Fibroblast of lung (primary cell): ENCODE measurements at regions not wholly inside any gene's neighbourhood (a gene's known extent, or its start where the extent isn't known, plus 50 kb on each side); places are given as distances from the start of the nearest gene placed in this dataset.

Source experiments
- DNase-seq, 2 donors: peaks; one replicate each; pipeline versions ENCODE4 v3.0.0 to v3.0.0-alpha.2; 2010; ENCODE audit warnings: low read depth in 2 of 2
- H2AFZ ChIP-seq: 2 replicates; pipeline ENCODE4 v1.5.1; 2012; ENCODE audit warnings: low read length, control low read depth, inconsistent platforms
- H3K27ac ChIP-seq: 2 replicates; pipeline ENCODE4 v1.5.1; 2011; ENCODE audit warnings: low read length, control low read depth; ENCODE audit not compliant: insufficient read depth
- H3K27me3 ChIP-seq: 2 replicates; pipeline ENCODE4 v1.5.1; 2011; ENCODE audit warnings: mild to moderate bottlenecking, low read length; ENCODE audit not compliant: control insufficient read depth, insufficient read depth
- H3K36me3 ChIP-seq: 2 replicates; pipeline ENCODE4 v1.5.1; 2011; ENCODE audit warnings: low read length; ENCODE audit not compliant: control insufficient read depth, insufficient read depth
- H3K4me1 ChIP-seq: 2 replicates; pipeline ENCODE4 v1.5.1; 2011; ENCODE audit warnings: low read length; ENCODE audit not compliant: control insufficient read depth, insufficient read depth; ENCODE audit errors: extremely low read depth
- H3K4me2 ChIP-seq: 2 replicates; pipeline ENCODE4 v1.5.1; 2011; ENCODE audit warnings: low read length, control low read depth; ENCODE audit not compliant: insufficient read depth; ENCODE audit errors: extremely low read depth
- H3K4me3 ChIP-seq, 4 experiments: fragments of 200-600 bp in 1 of 4; sonication (generic) in 1 of 4; replicated peaks in 1 of 4; 2 replicates each; pipeline ENCODE4 v1.5.1; 2011 to 2016; ENCODE audit warnings: low read length in 4 of 4, low read depth in 3 of 4, mild to moderate bottlenecking in 3 of 4, control low read depth in 2 of 4, inconsistent platforms in 1 of 4, mixed read lengths in 1 of 4; ENCODE audit not compliant: insufficient read depth in 1 of 4; ENCODE audit errors: control extremely low read depth in 1 of 4
- H3K79me2 ChIP-seq: 2 replicates; pipeline ENCODE4 v1.5.1; 2012; ENCODE audit warnings: mild to moderate bottlenecking, low read length, inconsistent platforms; ENCODE audit not compliant: control insufficient read depth, insufficient read depth
- H3K9ac ChIP-seq: 2 replicates; pipeline ENCODE4 v1.5.1; 2011; ENCODE audit warnings: mild to moderate bottlenecking, low read length, control low read depth; ENCODE audit not compliant: insufficient read depth
- H3K9me3 ChIP-seq: 2 replicates; pipeline ENCODE4 v1.5.1; 2012; ENCODE audit warnings: low read depth, low read length; ENCODE audit not compliant: control insufficient read depth, insufficient read depth
- H4K20me1 ChIP-seq: 2 replicates; pipeline ENCODE4 v1.5.1; 2011; ENCODE audit warnings: low read length; ENCODE audit not compliant: control insufficient read depth, insufficient read depth; ENCODE audit errors: extremely low read depth
- EZH2 ChIP-seq: IDR thresholded peaks from 2 replicates; pipeline ENCODE4 v1.5.1; 2012; ENCODE audit warnings: low read length, control low read depth, mild to moderate bottlenecking; ENCODE audit errors: missing control alignments
- TF ChIP-seq, protein P1 (sequence below), 2 donors: IDR thresholded peaks in 1 of 2; conservative IDR thresholded peaks in 1 of 2; 1 replicate in 1 of 2; 2 replicates in 1 of 2; pipeline ENCODE4 v1.5.1; 2011 to 2012; ENCODE audit warnings: low read length in 2 of 2, control low read depth in 1 of 2, inconsistent platforms in 1 of 2, low read depth in 1 of 2, mild to moderate bottlenecking in 1 of 2

DNA sequence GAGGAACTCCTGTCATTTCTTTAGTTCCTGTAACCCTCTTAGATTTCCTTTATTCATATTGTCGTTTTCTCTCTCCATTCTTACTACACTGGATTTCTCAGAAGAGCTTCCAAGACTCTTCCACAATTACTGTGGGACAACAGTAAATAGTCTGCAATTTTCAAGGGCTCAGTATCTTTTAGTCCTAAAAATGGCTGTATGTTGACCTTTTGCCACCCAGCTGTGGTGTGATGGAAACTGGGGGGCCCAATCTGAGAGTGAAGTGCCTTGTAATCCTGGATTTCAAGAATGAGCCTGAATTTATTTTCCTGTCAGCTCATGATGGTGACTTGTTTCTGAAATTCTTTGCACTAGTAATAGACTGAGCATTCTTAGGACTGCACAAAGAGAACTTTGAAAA is 277.6 kb upstream of the RASGRP1 start:
- H3K36me3 ChIP-seq, result no peaks in the 10 kb centered on the region
- no peak overlapping the region for H3K27ac ChIP-seq
- H3K79me2 ChIP-seq, result no peaks in the 10 kb centered on the region
- H3K27me3 ChIP-seq, result no peaks in the 10 kb centered on the region
- H3K4me1 ChIP-seq, result peaks cover 8% of the 10 kb centered on the region
- no peak overlapping the region for H2AFZ ChIP-seq
- DNase-seq, result no peak
- no peak overlapping the region for H3K4me2 ChIP-seq
- H4K20me1 ChIP-seq, result no peaks in the 10 kb centered on the region
- no peaks in the 10 kb centered on the region for H3K9me3 ChIP-seq
- H3K9ac ChIP-seq, result no peak overlapping the region
- H3K4me3 ChIP-seq, result no peak overlapping the region
- TF ChIP-seq, protein P1, sequence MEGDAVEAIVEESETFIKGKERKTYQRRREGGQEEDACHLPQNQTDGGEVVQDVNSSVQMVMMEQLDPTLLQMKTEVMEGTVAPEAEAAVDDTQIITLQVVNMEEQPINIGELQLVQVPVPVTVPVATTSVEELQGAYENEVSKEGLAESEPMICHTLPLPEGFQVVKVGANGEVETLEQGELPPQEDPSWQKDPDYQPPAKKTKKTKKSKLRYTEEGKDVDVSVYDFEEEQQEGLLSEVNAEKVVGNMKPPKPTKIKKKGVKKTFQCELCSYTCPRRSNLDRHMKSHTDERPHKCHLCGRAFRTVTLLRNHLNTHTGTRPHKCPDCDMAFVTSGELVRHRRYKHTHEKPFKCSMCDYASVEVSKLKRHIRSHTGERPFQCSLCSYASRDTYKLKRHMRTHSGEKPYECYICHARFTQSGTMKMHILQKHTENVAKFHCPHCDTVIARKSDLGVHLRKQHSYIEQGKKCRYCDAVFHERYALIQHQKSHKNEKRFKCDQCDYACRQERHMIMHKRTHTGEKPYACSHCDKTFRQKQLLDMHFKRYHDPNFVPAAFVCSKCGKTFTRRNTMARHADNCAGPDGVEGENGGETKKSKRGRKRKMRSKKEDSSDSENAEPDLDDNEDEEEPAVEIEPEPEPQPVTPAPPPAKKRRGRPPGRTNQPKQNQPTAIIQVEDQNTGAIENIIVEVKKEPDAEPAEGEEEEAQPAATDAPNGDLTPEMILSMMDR (conservative IDR thresholded peaks at IDR 0.05 in 1 of 2, IDR thresholded peaks at IDR 0.05 in 1 of 2; ENCODE audit: low read depth in 1 of 2, low read length in 2 of 2), result no peak
- TF ChIP-seq EZH2, result no peak

DNA sequence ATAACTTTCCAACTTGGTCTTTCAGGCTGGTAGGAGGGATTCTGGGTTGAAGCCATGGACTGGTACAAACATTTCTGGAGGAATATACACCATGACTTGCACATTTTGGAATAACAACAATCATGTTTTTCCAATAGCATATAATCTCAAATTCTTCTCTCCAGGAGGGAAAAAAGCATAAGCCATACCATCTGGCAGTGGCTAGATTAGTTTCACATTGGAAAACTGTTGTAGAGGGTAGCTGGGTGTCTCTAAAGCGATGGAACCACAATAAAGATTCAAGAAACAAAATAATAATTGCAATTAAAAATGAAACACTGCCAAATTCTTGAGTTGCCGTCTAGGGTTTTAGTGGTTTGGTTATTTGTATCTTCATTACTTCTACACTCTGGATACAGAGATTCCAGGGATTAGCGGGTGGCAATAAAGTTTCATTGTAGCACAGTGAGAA is 278.5 kb upstream of the RASGRP1 start:
- Histone ChIP-seq H3K9ac (no peak overlapping the region), H2AFZ (no peak overlapping the region), H3K9me3 (no peaks in the 10 kb centered on the region), H3K4me2 (peak overlapping the region; percentile 7), H3K36me3 (no peaks in the 10 kb centered on the region), H3K79me2 (no peaks in the 10 kb centered on the region), H3K4me1 (peaks cover 8% of the 10 kb centered on the region), H3K4me3 (no peak overlapping the region), H4K20me1 (no peaks in the 10 kb centered on the region), H3K27ac (no peak overlapping the region), H3K27me3 (no peaks in the 10 kb centered on the region)
- peak in 1 of 2 donors; percentile 27 for DNase-seq
- TF ChIP-seq EZH2, result no peak
- TF ChIP-seq, protein P1 (conservative IDR thresholded peaks at IDR 0.05 in 1 of 2, IDR thresholded peaks at IDR 0.05 in 1 of 2; ENCODE audit: low read depth in 1 of 2, low read length in 2 of 2), result no peak

DNA sequence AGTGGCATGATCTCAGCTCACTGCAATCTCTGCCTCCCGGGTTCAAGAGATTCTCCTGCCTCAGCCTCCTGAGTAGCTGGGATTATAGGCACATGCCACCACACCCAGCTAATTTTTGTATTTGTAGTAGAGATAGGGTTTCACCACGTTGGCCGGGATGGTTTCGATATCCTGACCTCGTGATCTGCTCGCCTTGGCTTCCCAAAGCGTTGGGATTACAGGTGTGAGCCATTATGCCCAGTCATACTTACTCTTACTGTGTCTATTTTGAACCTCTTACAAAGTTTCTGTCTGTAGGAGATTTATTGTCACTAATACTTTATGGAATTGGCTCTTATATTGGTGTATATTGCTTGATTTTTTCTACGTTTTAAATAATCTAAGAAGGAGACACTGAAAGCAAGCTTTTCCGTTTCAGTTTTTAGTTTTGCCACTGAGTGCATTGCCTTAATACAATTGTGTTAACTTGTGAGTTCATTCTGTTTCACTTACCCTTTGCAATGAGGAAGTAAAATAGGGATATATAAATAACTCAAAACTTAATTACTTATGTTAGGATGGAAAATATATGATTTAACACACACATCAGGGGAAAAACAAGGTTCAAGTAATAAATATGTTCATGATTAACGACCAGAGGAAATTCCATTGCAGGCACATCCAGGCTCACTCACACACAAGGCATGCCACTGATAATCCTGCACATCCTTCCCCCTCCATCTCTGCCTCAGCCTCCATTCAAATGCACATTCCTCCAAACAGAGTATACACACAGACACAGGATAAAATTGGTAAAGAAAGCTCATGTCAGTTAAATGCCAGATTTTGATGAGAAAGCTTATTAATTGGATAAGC is 279.3 kb upstream of the RASGRP1 start:
- peak in 1 of 2 donors; percentile 82 for DNase-seq
- Histone ChIP-seq H3K9me3 (no peaks in the 10 kb centered on the region), H3K27ac (no peak overlapping the region), H4K20me1 (no peaks in the 10 kb centered on the region), H3K4me1 (peaks cover 8% of the 10 kb centered on the region), H3K36me3 (no peaks in the 10 kb centered on the region), H3K4me3 (no peak overlapping the region), H3K27me3 (no peaks in the 10 kb centered on the region), H3K4me2 (peak overlapping the region; percentile 0), H3K79me2 (no peaks in the 10 kb centered on the region), H2AFZ (no peak overlapping the region), H3K9ac (no peak overlapping the region)
- TF ChIP-seq EZH2, result no peak
- TF ChIP-seq, protein P1 (conservative IDR thresholded peaks at IDR 0.05 in 1 of 2, IDR thresholded peaks at IDR 0.05 in 1 of 2; ENCODE audit: low read depth in 1 of 2, low read length in 2 of 2), result no peak
